PC-3 (cell line): ENCODE measurements at regions not wholly inside any gene's neighbourhood (a gene's known extent, or its start where the extent isn't known, plus 50 kb on each side); places are given as distances from the start of the nearest gene placed in this dataset.

Experiments
- ATAC-seq: fragments of 200-7000 bp; cut with Tn5 transposase; 2 replicates; pipeline ENCODE4 v1.9.1; 2020; ENCODE audit warnings: mild to moderate bottlenecking, moderate library complexity
- BruUV-seq: library from RNA; stranded (reverse); fragments of 400-500 nt; replicated peaks from 2 replicates; lab custom pipeline; 2021; lab: Mats Ljungman, UMichigan
- CTCF ChIA-PET: fragments of 300-600 bp; sonication (Branson Sonifier 250); formaldehyde crosslinking; loops from one replicate; lab custom pipeline; 2022; ENCODE audit warnings: antibody characterized with exemption; lab: Charles Lee
- POLR2A ChIA-PET: fragments of 300-600 bp; sonication (Branson Sonifier 250); formaldehyde crosslinking; loops from one replicate; lab custom pipeline; 2022; ENCODE audit warnings: antibody characterized with exemption; ENCODE audit not compliant: unreplicated experiment; lab: Charles Lee
- DNase-seq: peaks from one replicate; pipeline ENCODE4 v3.0.0-alpha.2; 2015
- H2AFZ ChIP-seq: fragments of 300-600 bp; sonication (generic); 2 replicates; pipeline ENCODE4 v1.6.0; 2016; ENCODE audit warnings: antibody characterized with exemption, low read length
- H3F3A ChIP-seq: fragments of 300-600 bp; sonication (generic); one replicate; pipeline ENCODE4 v1.6.0; 2017; ENCODE audit warnings: antibody characterized with exemption, low read length, control low read depth, mild to moderate bottlenecking; ENCODE audit not compliant: unreplicated experiment
- H3K27ac ChIP-seq: fragments of 300-600 bp; sonication (generic); 2 replicates; pipeline ENCODE4 v1.5.1; 2016; ENCODE audit warnings: mild to moderate bottlenecking, low read length
- H3K27me3 ChIP-seq: fragments of 300-600 bp; sonication (generic); 2 replicates; pipeline ENCODE4 v1.6.1; 2016; ENCODE audit warnings: low read length, mixed read lengths
- H3K36me3 ChIP-seq: fragments of 300-600 bp; sonication (generic); 2 replicates; pipeline ENCODE4 v1.6.1; 2016; ENCODE audit warnings: low read depth, mixed run types, low read length, mixed read lengths
- H3K4me1 ChIP-seq: fragments of 300-600 bp; sonication (generic); 2 replicates; pipeline ENCODE4 v1.5.1; 2016; ENCODE audit warnings: low read length; ENCODE audit not compliant: insufficient read depth
- H3K4me2 ChIP-seq: fragments of 300-600 bp; sonication (generic); 2 replicates; pipeline ENCODE4 v1.6.0; 2016; ENCODE audit warnings: low read length
- H3K4me3 ChIP-seq: fragments of 300-600 bp; sonication (generic); 2 replicates; pipeline ENCODE4 v1.5.1; 2016; ENCODE audit warnings: mild to moderate bottlenecking, low read length, mixed read lengths
- H3K79me2 ChIP-seq: fragments of 300-600 bp; sonication (generic); 2 replicates; pipeline ENCODE4 v1.6.1; 2017; ENCODE audit warnings: low read length, mixed read lengths
- H3K9ac ChIP-seq: fragments of 300-600 bp; sonication (generic); 2 replicates; pipeline ENCODE4 v1.6.0; 2016; ENCODE audit warnings: mild to moderate bottlenecking, low read length
- H3K9me2 ChIP-seq: fragments of 300-600 bp; sonication (generic); replicated peaks from 2 replicates; pipeline ENCODE4 v1.6.1; 2016; ENCODE audit warnings: mixed run types, low read length, mixed read lengths
- H3K9me3 ChIP-seq: fragments of 300-600 bp; sonication (generic); 2 replicates; pipeline ENCODE4 v1.6.1; 2016; ENCODE audit warnings: low read length, mixed read lengths
- H4K20me1 ChIP-seq: fragments of 300-600 bp; sonication (generic); 2 replicates; pipeline ENCODE4 v1.6.1; 2016; ENCODE audit warnings: low read length, mixed read lengths
- CTCF ChIP-seq: fragments of 300-600 bp; sonication (generic); conservative IDR thresholded peaks from 2 replicates; pipeline ENCODE4 v1.5.1; 2017; ENCODE audit warnings: antibody characterized with exemption, low read depth, mild to moderate bottlenecking, low read length
- EZH2 ChIP-seq: fragments of 300-600 bp; sonication (generic); IDR thresholded peaks from one replicate; pipeline ENCODE4 v1.6.1; 2017; ENCODE audit warnings: antibody characterized with exemption, mild to moderate bottlenecking, low read length; ENCODE audit not compliant: unreplicated experiment
- EZH2phosphoT487 ChIP-seq: fragments of 300-600 bp; sonication (generic); IDR thresholded peaks from 2 replicates; pipeline ENCODE4 v1.6.1; 2018; ENCODE audit warnings: mild to moderate bottlenecking, antibody characterized with exemption, low read length, borderline replicate concordance
- intact Hi-C: fragments of 100-400 bp; cut with micrococcal nuclease; formaldehyde crosslinking; loops from 2 replicates; pipeline ENCODE4 v1.9.0; 2023

GRCh38 chr5:92567831-92568450 lies 1013.1 kb downstream of the NR2F1-AS1 start:
- Histone ChIP-seq H4K20me1 (no peaks in the 10 kb centered on the region), H3K9me2 (no peaks in the 10 kb centered on the region), H3K9ac (no peak overlapping the region), H3K27me3 (no peaks in the 10 kb centered on the region), H2AFZ (no peak overlapping the region), H3K4me2 (no peak overlapping the region), H3K27ac (no peak overlapping the region), H3K4me1 (peaks cover under 1% of the 10 kb centered on the region; the same call in 1 of the 2 replicates), H3K79me2 (no peaks in the 10 kb centered on the region), H3F3A (no peaks in the 10 kb centered on the region), H3K36me3 (no peaks in the 10 kb centered on the region), H3K9me3 (no peaks in the 10 kb centered on the region), H3K4me3 (no peak overlapping the region)
- ChIA-PET POLR2A (no interaction called here), CTCF (interaction anchor here (0.5 kb wide), 1 partner anchor 111 kb away, joined by 3 read pairs; no protein-coding TSS in a partner anchor)
- ATAC-seq (no peak), DNase-seq (no peak)
- intact Hi-C loops: loop anchor here (2.0 to 10.0 kb wide), 2 partner anchors 29 to 507 kb away; no protein-coding TSS in a partner anchor
- TF ChIP-seq EZH2phosphoT487: no peak
- TF ChIP-seq CTCF: no peak
- TF ChIP-seq EZH2: no peak
- BruUV-seq: no TSS peak

GRCh38 chr5:92566113-92566786 lies 1014.8 kb downstream of the NR2F1-AS1 start:
- H3K4me1 ChIP-seq: peaks cover 17% of the 10 kb centered on the region
- no peak overlapping the region for H2AFZ ChIP-seq
- H3K27me3 ChIP-seq: no peaks in the 10 kb centered on the region
- no peak overlapping the region for H3K9ac ChIP-seq
- H3F3A ChIP-seq: peaks cover 3% of the 10 kb centered on the region
- ATAC-seq: no peak
- no peaks in the 10 kb centered on the region for H3K9me2 ChIP-seq
- intact Hi-C loops: loop anchor here (2.0 to 10.0 kb wide), 2 partner anchors 31 to 509 kb away; no protein-coding TSS in a partner anchor
- TF ChIP-seq CTCF: no peak
- no peak for TF ChIP-seq EZH2phosphoT487
- no peak for TF ChIP-seq EZH2
- H3K4me3 ChIP-seq: no peak overlapping the region
- H3K27ac ChIP-seq: no peak overlapping the region
- H4K20me1 ChIP-seq: no peaks in the 10 kb centered on the region
- CTCF ChIA-PET: no interaction called here
- no peak for DNase-seq
- no peaks in the 10 kb centered on the region for H3K79me2 ChIP-seq
- H3K4me2 ChIP-seq: no peak overlapping the region
- no TSS peak for BruUV-seq
- no peaks in the 10 kb centered on the region for H3K9me3 ChIP-seq
- POLR2A ChIA-PET: no interaction called here
- H3K36me3 ChIP-seq: no peaks in the 10 kb centered on the region

- Histone ChIP-seq H3K36me3 (no peaks in the 10 kb centered on the region), H3K4me3 (no peak overlapping the region), H2AFZ (no peak overlapping the region), H3K9me2 (no peaks in the 10 kb centered on the region), H3K4me2 (no peak overlapping the region), H3F3A (peaks cover 3% of the 10 kb centered on the region), H4K20me1 (no peaks in the 10 kb centered on the region), H3K79me2 (no peaks in the 10 kb centered on the region), H3K27me3 (no peaks in the 10 kb centered on the region), H3K27ac (no peak overlapping the region), H3K4me1 (peaks cover 23% of the 10 kb centered on the region), H3K9me3 (no peaks in the 10 kb centered on the region), H3K9ac (no peak overlapping the region)
- DNase-seq (no peak), ATAC-seq (no peak)
- intact Hi-C loops: loop anchor here (2.0 to 10.0 kb wide), 2 partner anchors 31 to 509 kb away; no protein-coding TSS in a partner anchor
- TF ChIP-seq CTCF (no peak), EZH2phosphoT487 (no peak), EZH2 (no peak)
- ChIA-PET POLR2A (no interaction called here), CTCF (no interaction called here)
- no TSS peak for BruUV-seq
Measured at GRCh38 chr5:92565673-92566072, 1015.3 kb downstream of the NR2F1-AS1 start.
